ENCODE measurements at regions not wholly inside any gene's neighbourhood (a gene's known extent, or its start where the extent isn't known, plus 50 kb on each side); places are given as distances from the start of the nearest gene placed in this dataset.

- DNase-seq, result no peak
These were observed 203.4 kb downstream of the KIF18A start for GRCh38 chr11:27904358-27905055.

- no peak for DNase-seq
These were observed 202.8 kb upstream of the BDNF start for GRCh38 chr11:27902981-27903624.

GRCh38 chr11:27898166-27898565, 197.9 kb upstream of the BDNF start:
- no peak for DNase-seq

GRCh38 chr11:27896096-27896495, 195.8 kb upstream of the BDNF start:
- no peak for DNase-seq

- no peak for DNase-seq
These were observed 194.3 kb upstream of the BDNF start for GRCh38 chr11:27894552-27894951.

- peak in 1 of 2 experiments; percentile 57 for DNase-seq
These were observed 186.6 kb upstream of the BDNF start for GRCh38 chr11:27886857-27887256.

- no peak for DNase-seq
These were observed 181.9 kb upstream of the BDNF start for GRCh38 chr11:27882066-27882697.

GRCh38 chr11:27875831-27876775, 175.8 kb upstream of the BDNF start:
- DNase-seq, result no peak

- DNase-seq, result no peak
These were observed 175.0 kb upstream of the BDNF start for GRCh38 chr11:27874998-27875830.

GRCh38 chr11:27873664-27874063, 173.4 kb upstream of the BDNF start:
- DNase-seq, result no peak

- no peak for DNase-seq
These were observed 170.8 kb upstream of the BDNF start for GRCh38 chr11:27871056-27871455.

GRCh38 chr11:27869701-27870100, 169.4 kb upstream of the BDNF start:
- no peak for DNase-seq

GRCh38 chr11:27868709-27869108, 168.5 kb upstream of the BDNF start:
- DNase-seq, result no peak

GRCh38 chr11:27868226-27868625, 168.0 kb upstream of the BDNF start:
- DNase-seq, result no peak

GRCh38 chr11:27865105-27865504, 164.8 kb upstream of the BDNF start:
- no peak for DNase-seq

- DNase-seq, result peak; percentile 63 to 95
These were observed 164.4 kb upstream of the BDNF start for GRCh38 chr11:27864611-27865010.

GRCh38 chr11:27864091-27864491, 163.8 kb upstream of the BDNF start:
- peak; percentile 86 to 88 for DNase-seq

GRCh38 chr11:27863637-27864036, 163.4 kb upstream of the BDNF start:
- no peak for DNase-seq

GRCh38 chr11:27861706-27862430, 161.6 kb upstream of the BDNF start:
- DNase-seq, result peak; percentile 49 to 69

GRCh38 chr11:27860811-27861210, 160.6 kb upstream of the BDNF start:
- DNase-seq, result no peak

GRCh38 chr11:27858866-27859265, 158.6 kb upstream of the BDNF start:
- DNase-seq, result no peak
